ENCODE measurements at regions not wholly inside any gene's neighbourhood (a gene's known extent, or its start where the extent isn't known, plus 50 kb on each side); places are given as distances from the start of the nearest gene placed in this dataset.

DNA sequence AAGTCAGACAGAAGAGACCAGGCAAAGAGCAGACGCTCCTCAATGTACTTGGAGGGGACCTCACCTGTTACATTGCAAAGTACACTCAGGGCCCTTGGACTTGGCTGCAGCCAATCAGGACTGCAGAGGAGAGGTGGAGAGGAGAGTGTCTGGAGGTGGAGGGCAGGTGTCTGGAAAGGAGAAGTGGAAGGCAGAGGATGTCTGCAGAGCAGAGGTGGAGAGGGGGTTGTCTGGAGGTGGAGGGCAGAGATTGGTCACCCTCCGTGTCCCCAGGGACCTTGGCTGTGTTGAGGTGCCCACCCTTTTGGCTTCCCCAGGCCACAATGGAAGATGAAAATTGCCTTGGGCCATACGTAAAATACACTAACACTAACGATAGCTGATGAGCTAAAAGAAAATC is 241.3 kb upstream of the IRX2 start:
- Histone ChIP-seq H3K4me1 (ENCODE audit: control insufficient read depth, insufficient read depth, low read length) (no peaks in the 10 kb centered on the region), H2AFZ (ENCODE audit: control insufficient read depth, low read depth, low read length) (no peak overlapping the region), H3K27me3 (replicated peaks in 1 of 2; ENCODE audit: control insufficient read depth in 2 of 2, insufficient read depth in 2 of 2, low read length in 1 of 2) (no peaks in the 10 kb centered on the region), H3K4me3 (no peak overlapping the region), H3K79me2 (ENCODE audit: control insufficient read depth, insufficient read depth, low read length) (no peaks in the 10 kb centered on the region), H3K9ac (ENCODE audit: control insufficient read depth, insufficient read depth, low read length) (no peak overlapping the region), H3K4me2 (ENCODE audit: control insufficient read depth, insufficient read depth) (no peak overlapping the region), H3K9me3 (replicated peaks; ENCODE audit: control insufficient read depth, insufficient read depth, low read length) (no peaks in the 10 kb centered on the region; the same call in 2 of the 3 replicates), H3K27ac (ENCODE audit: control insufficient read depth, insufficient read depth) (no peak overlapping the region), H3K36me3 (ENCODE audit: control insufficient read depth in 2 of 2, insufficient read depth in 2 of 2, low read length in 1 of 2) (no peaks in the 10 kb centered on the region), H4K20me1 (ENCODE audit: control insufficient read depth, insufficient read depth) (no peaks in the 10 kb centered on the region)
- ChIA-PET SMC1A (ENCODE audit: uncharacterized antibody, unreplicated experiment) (no interaction called here), RAD21 (ENCODE audit: unreplicated experiment) (no interaction called here), POLR2A (no interaction called here), CTCF (no interaction called here)
- no peak for DNase-seq (ENCODE audit: low read depth, low spot score)
- WGBS (ENCODE audit: insufficient coverage, insufficient replicate concordance, low lambda C conversion rate, missing lambda C conversion rate) = 73% methylated on average over 4 of the region's 4 CpGs
- intact Hi-C loops (cut with micrococcal nuclease; ENCODE audit: unreplicated experiment) (no loop called here), in situ Hi-C loops (cut with MboI) (no loop called here)
- TF ChIP-seq MXI1 (IDR thresholded peaks at IDR 0.05; ENCODE audit: low read depth, low read length) = no peak
- no peak for TF ChIP-seq CHD4 (IDR thresholded peaks at IDR 0.05)
- no peak for TF ChIP-seq ZNF24 (IDR thresholded peaks at IDR 0.05)
- no peak for TF ChIP-seq RUNX3 (IDR thresholded peaks at IDR 0.05; ENCODE audit: low read length)
- TF ChIP-seq PML (IDR thresholded peaks at IDR 0.05; ENCODE audit: low read length) = no peak
- TF ChIP-seq IKZF1 (conservative IDR thresholded peaks at IDR 0.05) = no peak
- TF ChIP-seq, protein P1, sequence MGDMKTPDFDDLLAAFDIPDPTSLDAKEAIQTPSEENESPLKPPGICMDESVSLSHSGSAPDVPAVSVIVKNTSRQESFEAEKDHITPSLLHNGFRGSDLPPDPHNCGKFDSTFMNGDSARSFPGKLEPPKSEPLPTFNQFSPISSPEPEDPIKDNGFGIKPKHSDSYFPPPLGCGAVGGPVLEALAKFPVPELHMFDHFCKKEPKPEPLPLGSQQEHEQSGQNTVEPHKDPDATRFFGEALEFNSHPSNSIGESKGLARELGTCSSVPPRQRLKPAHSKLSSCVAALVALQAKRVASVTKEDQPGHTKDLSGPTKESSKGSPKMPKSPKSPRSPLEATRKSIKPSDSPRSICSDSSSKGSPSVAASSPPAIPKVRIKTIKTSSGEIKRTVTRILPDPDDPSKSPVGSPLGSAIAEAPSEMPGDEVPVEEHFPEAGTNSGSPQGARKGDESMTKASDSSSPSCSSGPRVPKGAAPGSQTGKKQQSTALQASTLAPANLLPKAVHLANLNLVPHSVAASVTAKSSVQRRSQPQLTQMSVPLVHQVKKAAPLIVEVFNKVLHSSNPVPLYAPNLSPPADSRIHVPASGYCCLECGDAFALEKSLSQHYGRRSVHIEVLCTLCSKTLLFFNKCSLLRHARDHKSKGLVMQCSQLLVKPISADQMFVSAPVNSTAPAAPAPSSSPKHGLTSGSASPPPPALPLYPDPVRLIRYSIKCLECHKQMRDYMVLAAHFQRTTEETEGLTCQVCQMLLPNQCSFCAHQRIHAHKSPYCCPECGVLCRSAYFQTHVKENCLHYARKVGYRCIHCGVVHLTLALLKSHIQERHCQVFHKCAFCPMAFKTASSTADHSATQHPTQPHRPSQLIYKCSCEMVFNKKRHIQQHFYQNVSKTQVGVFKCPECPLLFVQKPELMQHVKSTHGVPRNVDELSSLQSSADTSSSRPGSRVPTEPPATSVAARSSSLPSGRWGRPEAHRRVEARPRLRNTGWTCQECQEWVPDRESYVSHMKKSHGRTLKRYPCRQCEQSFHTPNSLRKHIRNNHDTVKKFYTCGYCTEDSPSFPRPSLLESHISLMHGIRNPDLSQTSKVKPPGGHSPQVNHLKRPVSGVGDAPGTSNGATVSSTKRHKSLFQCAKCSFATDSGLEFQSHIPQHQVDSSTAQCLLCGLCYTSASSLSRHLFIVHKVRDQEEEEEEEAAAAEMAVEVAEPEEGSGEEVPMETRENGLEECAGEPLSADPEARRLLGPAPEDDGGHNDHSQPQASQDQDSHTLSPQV (IDR thresholded peaks at IDR 0.05) = no peak
- no peak for TF ChIP-seq SMC3 (IDR thresholded peaks at IDR 0.05; ENCODE audit: borderline replicate concordance, low read length)
- TF ChIP-seq IRF5 (IDR thresholded peaks at IDR 0.05; ENCODE audit: borderline replicate concordance) = no peak
- TF ChIP-seq TCF7 (IDR thresholded peaks at IDR 0.05; ENCODE audit: borderline replicate concordance) = no peak
- TF ChIP-seq PRDM15 (CRISPR knock-in tag; IDR thresholded peaks at IDR 0.05) = no peak
- TF ChIP-seq ZNF622 (IDR thresholded peaks at IDR 0.05) = no peak
- TF ChIP-seq NR2C1 (IDR thresholded peaks at IDR 0.05) = no peak
- TF ChIP-seq, protein P2, sequence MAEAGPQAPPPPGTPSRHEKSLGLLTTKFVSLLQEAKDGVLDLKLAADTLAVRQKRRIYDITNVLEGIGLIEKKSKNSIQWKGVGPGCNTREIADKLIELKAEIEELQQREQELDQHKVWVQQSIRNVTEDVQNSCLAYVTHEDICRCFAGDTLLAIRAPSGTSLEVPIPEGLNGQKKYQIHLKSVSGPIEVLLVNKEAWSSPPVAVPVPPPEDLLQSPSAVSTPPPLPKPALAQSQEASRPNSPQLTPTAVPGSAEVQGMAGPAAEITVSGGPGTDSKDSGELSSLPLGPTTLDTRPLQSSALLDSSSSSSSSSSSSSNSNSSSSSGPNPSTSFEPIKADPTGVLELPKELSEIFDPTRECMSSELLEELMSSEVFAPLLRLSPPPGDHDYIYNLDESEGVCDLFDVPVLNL (IDR thresholded peaks at IDR 0.05; ENCODE audit: low read depth, low read length) = no peak
- no peak for TF ChIP-seq EED (IDR thresholded peaks at IDR 0.05; ENCODE audit: low read depth)
- no peak for TF ChIP-seq RAD21 (IDR thresholded peaks at IDR 0.05; ENCODE audit: insufficient read depth, low read depth, low read length)
- ATAC-seq = no peak
- no TSS peak for BruUV-seq (replicated peaks)
- no peak for FAIRE-seq
